A673 (cell line): ENCODE measurements at regions not wholly inside any gene's neighbourhood (a gene's known extent, or its start where the extent isn't known, plus 50 kb on each side); places are given as distances from the start of the nearest gene placed in this dataset.

Source experiments
- BruUV-seq: library from RNA; stranded (reverse); fragments of 400-500 nt; replicated peaks from 2 replicates; lab custom pipeline; 2021; lab: Mats Ljungman, UMichigan
- CTCF ChIA-PET: fragments of 300-600 bp; sonication (Branson Sonifier 250); formaldehyde crosslinking; loops from one replicate; lab custom pipeline; 2022; ENCODE audit warnings: antibody characterized with exemption; lab: Charles Lee
- POLR2A ChIA-PET: fragments of 300-600 bp; sonication (Branson Sonifier 250); formaldehyde crosslinking; loops from one replicate; lab custom pipeline; 2022; ENCODE audit warnings: antibody characterized with exemption; ENCODE audit not compliant: low non-redundant PET; lab: Charles Lee
- DNase-seq: peaks from one replicate; pipeline ENCODE4 v3.0.0-alpha.2; 2015; ENCODE audit warnings: low spot score
- H3K27ac ChIP-seq: fragments of 200-600 bp; sonication (generic); 2 replicates; pipeline ENCODE4 v1.5.1; 2016; ENCODE audit warnings: mixed run types, low read depth, mild to moderate bottlenecking, mixed read lengths, antibody characterized with exemption, low read length; ENCODE audit not compliant: poor library complexity, severe bottlenecking
- H3K27me3 ChIP-seq: fragments of 200-600 bp; sonication (generic); replicated peaks from 2 replicates; pipeline ENCODE4 v1.6.1; 2017; ENCODE audit warnings: mixed run types, low read depth, mild to moderate bottlenecking, mixed read lengths, antibody characterized with exemption, low read length; ENCODE audit not compliant: insufficient read depth, poor library complexity
- H3K36me3 ChIP-seq: fragments of 200-600 bp; sonication (generic); 2 replicates; pipeline ENCODE4 v1.6.1; 2016; ENCODE audit warnings: mixed run types, mild to moderate bottlenecking, mixed read lengths, antibody characterized with exemption, low read length; ENCODE audit not compliant: insufficient read depth, poor library complexity, severe bottlenecking
- H3K4me1 ChIP-seq: fragments of 200-600 bp; sonication (generic); 2 replicates; pipeline ENCODE4 v1.6.1; 2017; ENCODE audit warnings: mixed run types, mild to moderate bottlenecking, mixed read lengths, antibody characterized with exemption, low read length; ENCODE audit not compliant: insufficient read depth, poor library complexity, severe bottlenecking
- H3K4me3 ChIP-seq: fragments of 200-600 bp; sonication (generic); 2 replicates; pipeline ENCODE4 v1.5.1; 2016; ENCODE audit warnings: low read depth, mixed run types, mild to moderate bottlenecking, mixed read lengths, low read length; ENCODE audit not compliant: poor library complexity, severe bottlenecking
- H3K9me3 ChIP-seq: fragments of 200-600 bp; sonication (generic); 2 replicates; pipeline ENCODE4 v1.6.1; 2016; ENCODE audit warnings: mixed run types, low read depth, mild to moderate bottlenecking, mixed read lengths, antibody characterized with exemption, low read length; ENCODE audit not compliant: poor library complexity, severe bottlenecking
- EZH2 ChIP-seq: fragments of 200-600 bp; sonication (generic); IDR thresholded peaks from 2 replicates; pipeline ENCODE4 v1.6.1; 2017; ENCODE audit warnings: borderline replicate concordance, low read depth, mild to moderate bottlenecking, mixed read lengths, antibody characterized with exemption, low read length; ENCODE audit not compliant: poor library complexity, severe bottlenecking
- intact Hi-C: fragments of 100-400 bp; cut with micrococcal nuclease; formaldehyde crosslinking; loops from one replicate; pipeline ENCODE4 v1.10.0; 2022; ENCODE audit not compliant: unreplicated experiment
- TF ChIP-seq, protein P1 (sequence below): fragments of 300-800, 200-600 bp; sonication (generic); conservative IDR thresholded peaks from 2 replicates; pipeline ENCODE4 v1.5.1; 2017; ENCODE audit warnings: low read depth, mild to moderate bottlenecking, antibody characterized with exemption, low read length, moderate library complexity, mixed read lengths

DNA sequence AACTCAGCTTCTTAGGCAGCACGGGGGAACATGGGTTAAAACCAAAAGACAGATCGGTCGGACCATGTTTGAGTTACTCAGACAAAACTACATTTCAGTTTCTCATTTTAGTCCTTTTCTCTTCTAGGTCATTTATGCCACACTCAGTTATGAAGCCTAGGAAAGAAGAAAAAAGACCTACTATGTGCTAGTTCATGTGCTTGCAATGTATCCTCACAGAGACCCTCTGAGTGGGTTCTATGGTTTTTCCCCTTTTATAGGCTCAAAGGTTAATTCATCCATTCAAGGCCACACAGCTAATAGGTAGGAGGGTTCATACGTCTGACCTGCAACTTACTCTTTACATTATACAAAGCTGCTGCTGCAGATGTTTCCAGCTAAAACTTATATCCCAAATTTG is 104.7 kb upstream of the ZNF438 start:
- BruUV-seq: no TSS peak
- H3K4me3 ChIP-seq: no peak overlapping the region
- no peak for TF ChIP-seq EZH2
- TF ChIP-seq, protein P1, sequence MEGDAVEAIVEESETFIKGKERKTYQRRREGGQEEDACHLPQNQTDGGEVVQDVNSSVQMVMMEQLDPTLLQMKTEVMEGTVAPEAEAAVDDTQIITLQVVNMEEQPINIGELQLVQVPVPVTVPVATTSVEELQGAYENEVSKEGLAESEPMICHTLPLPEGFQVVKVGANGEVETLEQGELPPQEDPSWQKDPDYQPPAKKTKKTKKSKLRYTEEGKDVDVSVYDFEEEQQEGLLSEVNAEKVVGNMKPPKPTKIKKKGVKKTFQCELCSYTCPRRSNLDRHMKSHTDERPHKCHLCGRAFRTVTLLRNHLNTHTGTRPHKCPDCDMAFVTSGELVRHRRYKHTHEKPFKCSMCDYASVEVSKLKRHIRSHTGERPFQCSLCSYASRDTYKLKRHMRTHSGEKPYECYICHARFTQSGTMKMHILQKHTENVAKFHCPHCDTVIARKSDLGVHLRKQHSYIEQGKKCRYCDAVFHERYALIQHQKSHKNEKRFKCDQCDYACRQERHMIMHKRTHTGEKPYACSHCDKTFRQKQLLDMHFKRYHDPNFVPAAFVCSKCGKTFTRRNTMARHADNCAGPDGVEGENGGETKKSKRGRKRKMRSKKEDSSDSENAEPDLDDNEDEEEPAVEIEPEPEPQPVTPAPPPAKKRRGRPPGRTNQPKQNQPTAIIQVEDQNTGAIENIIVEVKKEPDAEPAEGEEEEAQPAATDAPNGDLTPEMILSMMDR: no peak
- peaks cover 8% of the 10 kb centered on the region for H3K4me1 ChIP-seq
- ChIA-PET CTCF (no interaction called here), POLR2A (no interaction called here)
- no peak for DNase-seq
- H3K27ac ChIP-seq: no peak overlapping the region
- H3K36me3 ChIP-seq: no peaks in the 10 kb centered on the region
- intact Hi-C loops: no loop called here
- no peaks in the 10 kb centered on the region for H3K9me3 ChIP-seq
- no peaks in the 10 kb centered on the region for H3K27me3 ChIP-seq

DNA sequence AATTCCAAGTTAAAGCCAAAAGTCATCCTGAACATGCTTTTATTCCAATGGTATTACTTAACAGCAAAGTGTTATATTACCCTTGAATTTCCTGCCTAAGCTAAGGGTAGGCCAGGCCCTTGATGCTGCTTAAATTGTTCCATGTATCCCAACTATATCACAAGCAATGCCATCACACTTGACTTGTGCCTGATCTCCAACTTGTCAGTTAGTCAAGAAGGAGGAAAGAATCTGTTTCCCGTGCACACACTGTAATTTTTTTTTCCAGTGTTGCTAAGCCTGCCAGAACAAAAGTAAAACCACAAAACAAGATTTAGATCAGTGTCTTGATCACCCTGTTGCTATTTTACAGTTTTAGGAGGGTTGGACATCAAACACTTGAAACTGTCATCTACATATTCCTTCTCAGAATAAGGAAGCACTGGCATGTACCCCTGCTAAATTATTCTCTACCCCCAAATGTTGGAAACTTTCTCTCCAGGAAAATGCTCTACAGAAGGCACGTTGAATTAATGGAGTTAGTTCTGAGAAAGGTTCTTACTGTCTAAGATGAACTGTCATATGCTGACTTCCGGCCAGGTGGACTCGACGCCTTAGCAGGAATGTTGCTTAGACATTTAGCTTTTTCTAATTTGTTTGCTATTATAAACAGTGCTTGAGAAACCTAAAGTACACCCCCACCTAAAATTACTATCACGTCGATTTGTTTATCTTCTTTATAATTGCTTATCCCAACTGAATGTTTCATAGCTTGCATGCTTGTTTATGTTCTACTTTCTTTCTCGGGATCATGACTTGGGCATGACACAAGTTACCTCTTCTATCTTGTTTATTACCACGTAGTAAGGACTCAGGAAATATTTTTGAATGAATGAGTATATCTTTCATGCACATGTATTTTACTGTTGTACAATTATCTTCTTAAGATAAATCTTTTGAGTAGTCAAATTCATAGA is 105.5 kb upstream of the ZNF438 start:
- no peak for TF ChIP-seq EZH2
- TF ChIP-seq, protein P1: no peak
- H3K4me3 ChIP-seq: no peak overlapping the region
- DNase-seq: no peak
- H3K27ac ChIP-seq: no peak overlapping the region
- BruUV-seq: no TSS peak
- POLR2A ChIA-PET: no interaction called here
- intact Hi-C loops: no loop called here
- H3K36me3 ChIP-seq: no peaks in the 10 kb centered on the region
- H3K4me1 ChIP-seq: peaks cover 8% of the 10 kb centered on the region
- H3K9me3 ChIP-seq: no peaks in the 10 kb centered on the region
- CTCF ChIA-PET: no interaction called here
- H3K27me3 ChIP-seq: no peaks in the 10 kb centered on the region

DNA sequence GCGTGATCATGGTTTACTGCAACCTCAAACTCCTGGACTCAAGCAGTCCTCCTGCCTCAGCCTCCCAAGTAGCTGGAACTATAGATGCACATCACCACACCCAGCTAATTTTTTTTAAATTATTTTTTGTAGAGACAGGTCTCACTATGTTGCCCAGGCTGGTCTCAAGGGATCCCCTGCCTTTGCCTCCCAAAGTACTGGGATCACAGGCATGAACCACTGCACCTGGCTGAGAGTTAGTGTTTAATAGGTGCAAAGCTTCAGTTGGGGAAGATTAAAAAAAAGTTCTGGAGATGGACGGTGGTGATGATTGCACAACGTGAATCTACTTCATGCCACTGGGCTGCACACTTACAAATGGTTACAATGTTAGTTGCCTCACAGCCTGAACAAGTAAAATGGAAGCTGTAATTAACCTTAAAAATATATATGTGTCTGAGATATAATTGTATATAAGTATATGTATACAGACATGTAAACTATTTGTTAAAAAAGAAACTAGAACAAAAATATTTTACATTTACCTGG is 106.4 kb upstream of the ZNF438 start:
- DNase-seq: no peak
- intact Hi-C loops: no loop called here
- no peaks in the 10 kb centered on the region for H3K9me3 ChIP-seq
- no peak overlapping the region for H3K4me3 ChIP-seq
- H3K4me1 ChIP-seq: peaks cover 8% of the 10 kb centered on the region
- H3K27ac ChIP-seq: no peak overlapping the region
- CTCF ChIA-PET: no interaction called here
- no peaks in the 10 kb centered on the region for H3K36me3 ChIP-seq
- H3K27me3 ChIP-seq: no peaks in the 10 kb centered on the region
- BruUV-seq: no TSS peak
- TF ChIP-seq, protein P1: no peak
- no peak for TF ChIP-seq EZH2
- POLR2A ChIA-PET: no interaction called here
